ENCODE measurements at regions not wholly inside any gene's neighbourhood (a gene's known extent, or its start where the extent isn't known, plus 50 kb on each side); places are given as distances from the start of the nearest gene placed in this dataset.
"Not testable (repeated sequence)": the region's sequence is repeated elsewhere in the genome, so short reads cannot be mapped to it uniquely, and the experiment has no call there.

- DNase-seq (ENCODE audit: low spot score): no peak
Measured at GRCh38 chr11:11220786-11221185, 132.3 kb downstream of the CSNK2A3 start.

DNA sequence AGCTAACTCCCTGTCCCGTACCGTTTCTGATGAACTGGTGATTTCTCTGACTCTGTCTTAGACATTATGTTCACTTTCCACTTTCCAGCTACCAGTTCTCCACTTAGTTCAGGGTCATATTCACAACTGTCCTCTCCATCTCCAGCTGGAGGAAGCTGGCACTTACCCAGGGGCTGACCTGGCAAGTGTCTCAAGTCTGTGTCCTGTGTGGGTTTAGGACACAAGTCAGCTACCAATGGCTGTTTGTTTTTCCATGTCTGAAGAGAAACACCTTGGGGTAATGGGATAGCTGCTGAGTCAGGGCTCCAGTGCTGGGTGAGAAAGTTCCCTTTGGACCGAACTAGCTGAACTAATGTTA is 134.4 kb downstream of the CSNK2A3 start:
- no peak for DNase-seq (ENCODE audit: low spot score)

DNA sequence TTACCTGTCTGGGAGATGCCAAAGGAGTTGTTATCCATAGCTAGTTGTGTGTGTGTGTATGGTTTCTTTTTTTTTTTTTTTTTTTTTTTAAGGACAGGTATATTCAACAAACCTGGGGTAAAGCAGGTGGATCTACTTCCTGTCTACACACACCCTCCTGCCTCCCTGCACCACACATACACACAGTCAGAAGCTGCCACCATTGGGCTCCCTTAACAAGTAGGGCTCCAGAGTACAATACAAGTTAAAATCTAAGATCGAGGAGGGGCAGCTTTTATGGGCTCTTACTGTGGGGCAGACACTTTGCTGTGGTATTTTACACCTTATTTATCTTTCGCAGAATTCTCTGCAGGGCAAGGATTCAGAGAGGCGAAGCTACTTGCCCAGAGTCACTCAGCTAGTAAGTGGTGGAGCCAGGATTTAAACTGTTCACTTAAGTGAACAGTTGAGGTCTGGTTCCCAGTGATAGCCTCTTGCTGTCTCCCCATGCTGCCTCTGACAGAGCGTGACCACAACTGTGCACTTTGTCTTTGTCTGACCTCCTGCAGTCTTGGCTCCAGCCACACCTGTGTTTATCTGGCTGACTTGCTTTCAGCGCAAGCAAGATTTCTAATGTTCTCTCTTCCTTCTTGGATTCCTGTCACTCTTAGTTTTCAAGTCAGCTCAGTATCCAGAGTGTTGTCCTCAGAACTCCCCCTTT is 135.0 kb downstream of the CSNK2A3 start:
- DNase-seq (ENCODE audit: low spot score): no peak

DNA sequence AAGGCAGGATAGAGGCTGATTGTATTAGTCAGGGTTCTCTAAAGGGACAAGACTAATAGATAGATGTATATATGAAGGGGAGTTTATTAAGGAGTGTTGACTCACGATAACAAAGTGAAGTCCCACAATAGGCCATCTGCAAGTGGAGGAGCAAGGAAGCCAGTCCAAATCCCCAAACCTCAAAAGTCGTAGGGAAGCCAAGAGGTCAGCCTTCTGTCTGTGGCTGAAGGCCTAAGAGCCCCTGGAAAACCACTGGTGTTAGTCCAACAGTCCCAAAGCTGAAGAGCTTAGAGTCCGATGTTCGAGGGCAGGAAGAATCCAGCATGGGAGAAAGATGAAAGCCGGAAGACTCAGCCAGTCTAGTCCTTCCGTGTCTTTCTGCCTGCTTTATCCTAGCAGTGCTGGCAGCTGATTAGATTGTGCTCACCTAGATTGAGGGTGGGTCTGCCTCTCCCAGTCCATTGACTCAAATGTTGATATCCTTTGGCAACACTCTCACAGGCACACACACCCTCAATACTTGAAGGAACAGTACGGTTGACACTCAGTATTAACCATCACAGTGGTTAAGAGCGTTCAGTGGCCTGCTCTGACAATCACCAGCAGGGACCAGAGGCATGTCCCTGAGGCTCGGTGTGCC is 135.6 kb downstream of the CSNK2A3 start:
- no peak for DNase-seq (ENCODE audit: low spot score)

- DNase-seq (ENCODE audit: low spot score): no peak
Measured at GRCh38 chr11:11215944-11216343, 137.1 kb downstream of the CSNK2A3 start.

DNA sequence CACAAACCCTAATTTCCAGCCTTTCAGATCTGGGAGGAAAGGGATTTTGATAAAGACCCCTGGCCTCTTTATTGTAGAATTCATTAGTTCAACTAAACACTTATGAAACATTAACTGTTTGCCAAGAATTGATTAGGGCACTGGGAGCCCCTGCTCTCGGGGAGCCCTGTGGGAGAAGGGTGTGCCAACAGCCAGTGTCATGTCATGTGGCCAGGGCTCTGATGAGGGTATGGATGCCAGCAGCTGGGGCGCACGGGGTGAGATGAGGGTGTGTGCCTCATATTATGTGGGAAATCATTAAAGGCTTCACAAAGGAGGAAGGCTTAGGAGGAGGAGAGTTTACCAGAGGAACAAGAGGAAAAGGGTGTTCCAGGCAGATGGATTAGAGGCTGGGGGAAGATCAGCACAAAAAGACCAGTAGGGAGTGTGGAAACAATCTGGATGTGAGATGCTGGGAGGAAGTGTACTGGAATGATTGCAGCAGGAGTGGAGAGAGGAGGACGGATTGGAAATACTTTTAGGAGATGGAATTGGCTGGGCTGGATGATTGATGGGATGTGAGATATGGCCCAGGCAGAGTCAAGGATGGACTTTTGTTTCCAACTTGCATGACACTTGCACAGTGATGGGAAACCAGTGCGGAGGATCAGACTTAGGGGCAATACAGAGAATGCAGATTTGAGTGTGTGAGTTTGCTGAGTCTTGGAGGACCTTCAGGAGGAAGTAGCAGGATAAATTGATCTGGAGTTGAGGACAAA is 137.8 kb downstream of the CSNK2A3 start:
- DNase-seq (ENCODE audit: low spot score): no peak

DNA sequence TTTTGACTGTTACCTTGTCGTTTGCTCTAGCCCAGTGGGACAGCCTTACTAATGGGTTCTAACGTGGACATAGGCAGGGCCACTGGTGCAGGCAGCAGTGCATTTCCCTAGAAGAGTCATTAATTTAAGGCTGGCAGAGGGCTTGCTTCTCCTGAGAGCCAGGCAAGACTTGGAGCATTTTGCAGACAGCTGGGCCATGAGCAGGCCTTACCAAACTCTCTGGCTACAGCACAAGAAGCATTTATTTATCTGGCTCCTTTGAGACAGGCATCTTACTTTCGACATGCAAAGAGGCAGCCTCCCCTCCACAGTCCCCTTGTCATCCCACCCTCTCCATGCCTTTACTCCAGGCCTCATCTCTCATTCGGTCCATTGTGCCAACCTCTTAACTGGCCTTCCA is 139.9 kb downstream of the CSNK2A3 start:
- no peak for DNase-seq (ENCODE audit: low spot score)

DNA sequence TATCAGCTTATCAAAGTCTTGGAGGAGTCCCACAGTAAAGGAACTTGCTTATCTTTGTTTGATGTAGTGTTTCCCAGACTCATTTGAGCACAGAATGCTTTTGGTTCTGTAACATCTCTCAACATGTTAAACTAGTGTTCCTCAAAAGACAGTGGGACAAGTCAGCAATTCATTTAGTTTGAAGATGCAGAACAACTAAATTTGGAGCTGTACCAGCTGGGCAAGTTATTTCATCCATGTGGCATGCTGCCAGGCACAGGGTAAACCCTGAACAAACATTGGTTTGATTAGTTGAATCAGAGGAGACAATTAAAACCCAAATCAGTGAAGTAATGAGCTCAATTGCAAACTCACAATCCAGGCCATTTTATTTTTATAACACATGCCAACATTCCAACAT is 141.2 kb downstream of the CSNK2A3 start:
- DNase-seq (ENCODE audit: low spot score): no peak

DNA sequence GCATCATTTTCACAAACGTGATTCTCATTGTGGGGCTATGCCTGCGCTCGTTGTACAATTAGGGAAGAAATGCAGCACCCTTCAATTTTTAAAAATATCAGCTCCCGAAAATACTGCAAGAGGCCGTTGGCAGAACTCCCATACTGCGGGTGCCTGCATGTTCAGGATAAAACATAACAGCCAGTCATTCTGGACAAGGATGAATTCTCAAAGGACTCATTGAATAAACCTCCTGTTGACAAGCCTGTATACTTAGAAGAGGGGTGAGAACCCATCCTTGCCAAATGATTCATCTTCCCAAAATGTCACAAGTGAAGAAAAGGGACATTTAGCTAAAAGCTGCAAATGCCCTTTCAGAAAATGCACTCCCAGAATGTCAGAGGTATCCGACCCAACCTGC is 141.9 kb downstream of the CSNK2A3 start:
- no peak for DNase-seq (ENCODE audit: low spot score)

DNA sequence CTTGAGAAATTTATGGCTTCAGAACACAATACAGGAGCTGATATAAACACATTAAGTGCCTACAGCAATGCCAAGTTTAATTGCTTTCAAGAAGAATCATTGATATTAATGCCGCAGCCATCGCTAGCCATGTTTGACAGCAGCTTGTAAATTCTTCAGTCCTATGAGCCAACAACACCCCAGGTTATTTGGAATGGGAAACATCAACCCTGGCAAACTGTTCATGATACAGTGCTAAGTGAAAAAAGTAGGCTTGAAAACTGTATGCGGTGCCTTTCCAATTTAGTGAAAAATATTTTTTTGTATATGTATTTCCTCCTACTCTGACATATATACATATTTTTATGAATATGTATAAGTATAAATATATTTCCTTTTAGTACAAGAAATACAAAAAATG is 142.6 kb downstream of the CSNK2A3 start:
- no peak for DNase-seq (ENCODE audit: low spot score)

- DNase-seq (ENCODE audit: low spot score): no peak
Measured at GRCh38 chr11:11209967-11210366, 143.1 kb downstream of the CSNK2A3 start.

DNA sequence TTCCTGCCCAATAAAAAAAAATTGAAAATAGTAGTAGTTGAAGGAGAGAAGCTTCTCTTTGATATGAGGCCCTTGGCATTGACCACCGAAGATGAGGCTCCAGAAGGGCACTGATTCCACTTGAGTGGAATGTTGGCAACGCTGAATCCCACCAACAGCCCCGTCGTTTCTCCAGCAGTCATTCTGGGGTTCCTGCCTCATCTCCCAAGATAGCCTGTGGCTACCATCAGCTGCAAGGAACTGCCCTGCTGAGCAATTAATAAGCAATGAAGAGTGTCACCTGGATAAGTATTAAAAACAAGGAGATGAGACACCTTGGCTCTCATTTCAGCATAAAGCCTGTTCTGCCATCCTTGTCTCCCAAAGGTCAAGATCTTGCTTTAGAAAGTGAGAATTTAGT is 144.1 kb downstream of the CSNK2A3 start:
- DNase-seq (ENCODE audit: low spot score): no peak

GRCh38 chr11:11207428-11207827 is 145.6 kb downstream of the CSNK2A3 start:
- no peak for DNase-seq (ENCODE audit: low spot score)

- DNase-seq (ENCODE audit: low spot score): no peak
Measured at GRCh38 chr11:11206484-11206883, 146.6 kb downstream of the CSNK2A3 start.

- DNase-seq (ENCODE audit: low spot score): no peak
Measured at GRCh38 chr11:11202885-11203284, 150.2 kb downstream of the CSNK2A3 start.

DNA sequence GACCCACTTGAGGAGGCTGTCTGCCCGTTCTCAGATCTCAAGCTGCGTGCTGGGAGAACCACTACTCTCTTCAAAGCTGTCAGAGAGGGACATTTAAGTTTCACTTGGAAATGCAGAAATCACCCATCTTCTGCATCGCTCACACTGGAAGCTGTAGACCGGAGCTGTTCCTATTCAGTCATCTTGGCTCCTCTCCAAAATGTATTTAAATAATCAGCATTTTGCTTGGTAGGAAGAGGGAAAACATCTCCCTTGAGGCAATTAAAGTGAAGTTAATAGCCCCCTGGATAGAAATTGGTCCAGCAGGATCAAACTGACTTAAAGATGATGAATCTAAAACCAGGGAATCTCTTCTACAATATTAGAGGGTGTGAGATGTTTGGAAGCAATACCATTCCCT is 151.7 kb downstream of the CSNK2A3 start:
- DNase-seq (ENCODE audit: low spot score): not testable (repeated sequence)

DNA sequence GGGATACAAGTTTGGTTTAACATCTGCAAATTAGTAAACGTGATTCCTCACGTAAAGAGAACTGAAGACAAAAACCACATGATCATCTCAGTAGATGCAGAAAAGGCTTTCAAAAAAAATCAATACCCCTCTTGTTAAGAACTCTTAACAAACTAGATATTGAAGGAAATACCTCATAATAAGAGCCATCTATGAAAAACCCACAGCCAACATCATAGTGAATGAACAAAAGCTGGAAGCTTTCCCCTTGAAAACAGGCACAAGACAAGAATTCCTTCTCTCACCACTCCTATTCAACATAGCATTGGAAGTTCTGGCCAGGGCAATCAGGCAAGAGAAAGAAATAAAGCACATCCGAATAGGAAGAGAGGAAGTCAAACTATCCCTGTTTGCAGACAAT is 160.5 kb downstream of the CSNK2A3 start:
- DNase-seq (ENCODE audit: low spot score): no peak

- DNase-seq (ENCODE audit: low spot score): no peak
Measured at GRCh38 chr11:11189506-11189905, 163.5 kb downstream of the CSNK2A3 start.

DNA sequence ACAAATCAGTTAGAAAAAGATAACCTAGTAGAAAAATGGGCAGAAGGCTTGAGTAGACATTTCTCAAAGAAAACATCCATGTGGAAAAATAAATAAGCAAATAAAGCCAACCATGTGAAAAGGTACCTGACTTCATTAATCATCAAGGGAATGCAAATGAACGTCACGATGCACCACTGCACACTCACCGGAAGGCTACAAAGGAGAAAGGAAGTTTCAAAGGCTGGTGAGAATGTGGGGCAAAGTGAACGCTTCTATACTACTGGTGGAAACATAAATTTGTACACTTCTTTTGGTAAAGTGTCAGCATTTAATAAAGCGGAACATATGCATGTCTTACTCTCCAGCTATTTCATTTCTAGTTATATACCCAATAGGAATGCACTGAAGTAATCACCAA is 166.8 kb downstream of the CSNK2A3 start:
- no peak for DNase-seq (ENCODE audit: low spot score)

- DNase-seq (ENCODE audit: low spot score): no peak
Measured at GRCh38 chr11:11182261-11182660, 170.8 kb downstream of the CSNK2A3 start.

DNA sequence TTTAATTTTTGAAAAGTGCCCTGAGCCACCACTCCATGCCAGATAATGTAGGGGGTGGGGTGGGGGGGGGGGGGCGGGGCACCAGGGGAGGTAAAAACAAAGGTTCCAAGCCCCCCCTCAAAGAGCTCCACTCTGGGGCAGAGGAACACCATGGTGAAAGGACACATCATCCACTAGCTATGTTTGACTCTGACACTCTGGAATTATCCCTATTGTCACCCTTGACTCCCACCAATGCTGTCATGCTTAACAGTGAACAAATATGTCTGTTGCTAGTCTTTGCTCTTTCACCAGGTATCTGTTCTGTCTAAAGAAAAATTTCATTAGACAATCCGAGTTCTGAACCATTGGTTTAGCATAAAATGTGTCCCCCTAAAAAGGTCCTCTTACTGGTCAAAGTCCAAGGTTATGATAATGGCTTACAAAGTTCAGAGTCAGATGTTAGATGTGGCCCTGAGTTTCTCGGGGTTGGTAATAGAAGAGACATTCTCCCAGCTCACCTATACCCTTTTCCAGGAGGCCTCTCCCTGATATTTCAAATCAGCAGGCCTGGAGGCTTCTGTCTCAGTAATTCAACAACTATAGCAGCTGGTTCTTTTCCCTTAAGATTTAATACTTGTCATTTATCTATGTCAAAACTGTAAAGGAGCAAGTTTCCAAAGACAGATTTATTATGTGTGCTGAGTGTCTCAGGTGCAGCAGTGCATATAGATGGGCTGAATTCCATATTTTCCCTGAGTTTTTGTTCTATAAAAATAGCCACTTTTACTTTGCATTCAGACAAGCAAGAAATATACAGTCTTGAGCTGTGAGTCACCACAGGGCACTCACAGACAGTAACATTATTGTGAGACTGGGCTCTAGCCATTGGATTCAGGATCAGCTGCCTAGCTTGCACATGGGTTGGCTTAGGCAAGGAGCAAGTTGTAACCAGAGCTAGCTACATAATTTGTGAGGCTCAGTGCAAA is 174.1 kb downstream of the CSNK2A3 start:
- DNase-seq (ENCODE audit: low spot score): no peak

- DNase-seq (ENCODE audit: low spot score): no peak
Measured at GRCh38 chr11:11177156-11177808, 175.8 kb downstream of the CSNK2A3 start.

All from CD4-positive, alpha-beta T cell treated with Interleukin-15 for 4 hours (primary cell).